HCT116 (cell line): ENCODE measurements at regions not wholly inside any gene's neighbourhood (a gene's known extent, or its start where the extent isn't known, plus 50 kb on each side); places are given as distances from the start of the nearest gene placed in this dataset.

Experiments used
- ATAC-seq: fragments of 200-7000 bp; cut with Tn5 transposase; 2 replicates; pipeline ENCODE4 v1.9.1; 2020; ENCODE audit warnings: mild to moderate bottlenecking, moderate library complexity
- BruUV-seq: library from RNA; stranded (reverse); fragments of 400-500 nt; replicated peaks from 2 replicates; lab custom pipeline; 2021; lab: Mats Ljungman, UMichigan
- CTCF ChIA-PET: fragments of 300-600 bp; sonication (Branson Sonifier 250); formaldehyde crosslinking; loops from one replicate; lab custom pipeline; 2021; ENCODE audit warnings: antibody characterized with exemption; lab: Charles Lee
- POLR2A ChIA-PET: fragments of 300-600, 350-600 bp; sonication (Branson Sonifier 250); formaldehyde crosslinking; loops from one replicate; lab custom pipeline; 2021; ENCODE audit warnings: antibody characterized with exemption; lab: Charles Lee
- RAD21 ChIA-PET, 2 experiments: fragments of 300-600 bp; sonication (Branson Sonifier 250); formaldehyde crosslinking; loops; one replicate each; lab custom pipeline; 2023; ENCODE audit warnings: low total read pairs in 2 of 2; ENCODE audit not compliant: uncharacterized antibody in 2 of 2, unreplicated experiment in 2 of 2, low non-redundant PET in 1 of 2; lab: Charles Lee
- DNase-seq: peaks from one replicate; pipeline ENCODE4 v3.0.0-alpha.2; 2010; ENCODE audit warnings: low read depth, low spot score
- H2AFZ ChIP-seq: fragments of 200-600 bp; shearing (Covaris generic), sonication (generic); 2 replicates; pipeline ENCODE4 v1.6.1; 2017; ENCODE audit warnings: low read depth, mixed run types, mixed read lengths, antibody characterized with exemption, low read length; ENCODE audit not compliant: poor library complexity, severe bottlenecking
- H3K27ac ChIP-seq: 2 replicates; pipeline ENCODE4 v1.5.1; 2012; ENCODE audit warnings: low read depth, low read length
- H3K27me3 ChIP-seq: fragments of 200-600 bp; sonication (generic); 2 replicates; pipeline ENCODE4 v1.6.1; 2016; ENCODE audit warnings: mixed run types, low read length, mixed read lengths; ENCODE audit not compliant: insufficient read depth
- H3K36me3 ChIP-seq, 2 experiments: fragments of 200-500 bp in 1 of 2; fragments of 200-600 bp in 1 of 2; sonication (Bioruptor generic) in 1 of 2; sonication (generic) in 1 of 2; 2 replicates each; pipeline versions ENCODE4 v1.5.1 to v1.6.1; 2014 to 2016; ENCODE audit warnings: low read length in 2 of 2, inconsistent platforms in 1 of 2, mixed read lengths in 1 of 2, mixed run types in 1 of 2; ENCODE audit not compliant: insufficient read depth in 2 of 2, control insufficient read depth in 1 of 2
- H3K4me1 ChIP-seq, 2 experiments: fragments of 200-600 bp in 1 of 2; sonication (generic) in 1 of 2; 2 replicates each; pipeline versions ENCODE4 v1.5.1 to v1.6.1; 2012 to 2017; ENCODE audit warnings: low read length in 2 of 2, inconsistent platforms in 1 of 2, mild to moderate bottlenecking in 1 of 2, mixed read lengths in 1 of 2, mixed run types in 1 of 2, moderate library complexity in 1 of 2; ENCODE audit not compliant: insufficient read depth in 2 of 2, control insufficient read depth in 1 of 2
- H3K4me2 ChIP-seq: fragments of 200-600 bp; sonication (generic); 2 replicates; pipeline ENCODE4 v1.6.1; 2017; ENCODE audit warnings: mixed run types, low read length, mixed read lengths
- H3K4me3 ChIP-seq, 2 experiments: fragments of 200-600 bp in 1 of 2; sonication (generic) in 1 of 2; replicated peaks in 1 of 2; 2 replicates each; pipeline ENCODE4 v1.5.1; 2011 to 2016; ENCODE audit warnings: low read length in 2 of 2, control low read depth in 1 of 2, low read depth in 1 of 2, mild to moderate bottlenecking in 1 of 2, mixed read lengths in 1 of 2, mixed run types in 1 of 2
- H3K79me2 ChIP-seq: fragments of 200-600 bp; sonication (generic); 2 replicates; pipeline ENCODE4 v1.6.1; 2017; ENCODE audit warnings: mild to moderate bottlenecking, mixed run types, low read length, moderate library complexity, mixed read lengths; ENCODE audit not compliant: insufficient read depth
- H3K9ac ChIP-seq: fragments of 200-600 bp; sonication (generic); 2 replicates; pipeline ENCODE4 v1.6.1; 2016; ENCODE audit warnings: low read length, mixed read lengths
- H3K9me2 ChIP-seq: fragments of 200-600 bp; sonication (generic), shearing (Covaris generic); 2 replicates; pipeline ENCODE4 v1.6.1; 2017; ENCODE audit warnings: mixed run types, mild to moderate bottlenecking, moderate library complexity; ENCODE audit not compliant: insufficient read depth
- H3K9me3 ChIP-seq, 2 experiments: fragments of 200-500 bp in 1 of 2; fragments of 200-600 bp in 1 of 2; sonication (Bioruptor generic) in 1 of 2; sonication (generic) in 1 of 2; 2 replicates each; pipeline ENCODE4 v1.6.1; 2014 to 2017; ENCODE audit warnings: low read length in 2 of 2, mixed read lengths in 2 of 2, inconsistent platforms in 1 of 2, low read depth in 1 of 2, mild to moderate bottlenecking in 1 of 2, mixed run types in 1 of 2, moderate library complexity in 1 of 2; ENCODE audit not compliant: control insufficient read depth in 1 of 2, insufficient read depth in 1 of 2
- H4K20me1 ChIP-seq: fragments of 200-600 bp; sonication (generic), shearing (Covaris generic); 2 replicates; pipeline ENCODE4 v1.6.1; 2017; ENCODE audit warnings: mixed run types, mild to moderate bottlenecking, moderate library complexity; ENCODE audit not compliant: insufficient read depth
- CBX3 ChIP-seq: IDR thresholded peaks from 2 replicates; pipeline ENCODE4 v1.6.1; 2012; ENCODE audit warnings: low read depth
- CEBPB ChIP-seq: IDR thresholded peaks from 2 replicates; pipeline ENCODE4 v1.6.1; 2012; ENCODE audit warnings: low read depth
- ELF1 ChIP-seq: IDR thresholded peaks from 2 replicates; pipeline ENCODE4 v1.6.1; 2012; ENCODE audit warnings: low read depth, borderline replicate concordance
- EZH2phosphoT487 ChIP-seq: fragments of 200-600 bp; IDR thresholded peaks from 2 replicates; pipeline ENCODE4 v1.6.1; 2018; ENCODE audit warnings: antibody characterized with exemption, borderline replicate concordance
- FOSL1 ChIP-seq: IDR thresholded peaks from 2 replicates; pipeline ENCODE4 v1.6.1; 2012; ENCODE audit warnings: low read depth
- JUND ChIP-seq: IDR thresholded peaks from 2 replicates; pipeline ENCODE4 v1.6.1; 2012
- SRF ChIP-seq: IDR thresholded peaks from 2 replicates; pipeline ENCODE4 v1.6.1; 2012; ENCODE audit warnings: low read depth
- ZNF274 ChIP-seq: fragments of 200-500 bp; sonication (Bioruptor generic); IDR thresholded peaks from 2 replicates; pipeline ENCODE4 v1.6.1; 2014; ENCODE audit warnings: mild to moderate bottlenecking, low read depth, low read length, inconsistent platforms
- intact Hi-C: fragments of 100-400 bp; cut with micrococcal nuclease; formaldehyde crosslinking; loops from 2 replicates; pipeline ENCODE4 v1.10.0; 2022
- TF ChIP-seq, protein P1 (sequence below): IDR thresholded peaks from 2 replicates; pipeline ENCODE4 v1.6.1; 2012
- TF ChIP-seq, protein P2 (sequence below), 3 experiments: fragments of 200-600 bp in 1 of 3; sonication (generic) in 1 of 3; IDR thresholded peaks in 2 of 3; conservative IDR thresholded peaks in 1 of 3; 2 replicates each; pipeline ENCODE4 v1.5.1; 2012 to 2017; ENCODE audit warnings: low read depth in 2 of 3, low read length in 2 of 3, antibody characterized with exemption in 1 of 3, borderline replicate concordance in 1 of 3, control low read depth in 1 of 3, mild to moderate bottlenecking in 1 of 3, mixed read lengths in 1 of 3, mixed run types in 1 of 3, moderate library complexity in 1 of 3; ENCODE audit not compliant: insufficient read depth in 1 of 3

DNA sequence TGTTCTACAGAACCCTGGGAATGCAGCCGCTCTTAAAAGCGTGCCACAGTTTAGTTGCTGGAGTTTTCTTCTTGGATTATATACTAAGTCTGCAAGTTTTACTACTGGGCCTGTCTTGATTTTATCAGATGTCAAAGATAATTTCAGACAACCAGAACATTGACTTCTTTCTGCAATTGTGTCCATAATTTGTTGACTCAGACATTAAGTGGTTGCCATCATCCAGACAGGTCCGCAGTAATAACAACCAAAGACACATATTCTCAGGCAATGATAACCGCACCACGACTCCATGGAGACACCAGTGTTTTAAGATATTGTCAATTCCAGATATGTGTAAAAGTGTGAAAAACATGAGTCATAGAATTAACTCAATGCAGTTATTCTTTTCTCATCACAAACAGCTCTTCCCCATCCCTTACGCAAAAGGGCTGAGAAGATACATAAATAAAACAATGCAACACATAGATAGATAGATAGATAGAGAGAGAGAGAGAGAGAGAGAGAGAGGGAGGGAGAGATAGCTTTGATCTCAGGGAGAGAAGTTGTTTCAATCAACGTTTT, 90.4 kb upstream of the FMN2 start:
- intact Hi-C loops = no loop called here
- H3K9ac ChIP-seq = no peak overlapping the region
- H3K9me2 ChIP-seq = no peaks in the 10 kb centered on the region
- no peaks in the 10 kb centered on the region for H3K36me3 ChIP-seq
- ChIA-PET POLR2A (no interaction called here), CTCF (no interaction called here), RAD21 (no interaction called here)
- H3K27ac ChIP-seq = no peak overlapping the region
- TF ChIP-seq ZNF274 = no peak
- TF ChIP-seq EZH2phosphoT487 = no peak
- no peak for TF ChIP-seq ELF1
- no peak for TF ChIP-seq JUND
- TF ChIP-seq CEBPB = no peak
- TF ChIP-seq SRF = no peak
- TF ChIP-seq, protein P1, sequence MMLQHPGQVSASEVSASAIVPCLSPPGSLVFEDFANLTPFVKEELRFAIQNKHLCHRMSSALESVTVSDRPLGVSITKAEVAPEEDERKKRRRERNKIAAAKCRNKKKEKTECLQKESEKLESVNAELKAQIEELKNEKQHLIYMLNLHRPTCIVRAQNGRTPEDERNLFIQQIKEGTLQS = no peak
- TF ChIP-seq CBX3 = no peak
- TF ChIP-seq, protein P2, sequence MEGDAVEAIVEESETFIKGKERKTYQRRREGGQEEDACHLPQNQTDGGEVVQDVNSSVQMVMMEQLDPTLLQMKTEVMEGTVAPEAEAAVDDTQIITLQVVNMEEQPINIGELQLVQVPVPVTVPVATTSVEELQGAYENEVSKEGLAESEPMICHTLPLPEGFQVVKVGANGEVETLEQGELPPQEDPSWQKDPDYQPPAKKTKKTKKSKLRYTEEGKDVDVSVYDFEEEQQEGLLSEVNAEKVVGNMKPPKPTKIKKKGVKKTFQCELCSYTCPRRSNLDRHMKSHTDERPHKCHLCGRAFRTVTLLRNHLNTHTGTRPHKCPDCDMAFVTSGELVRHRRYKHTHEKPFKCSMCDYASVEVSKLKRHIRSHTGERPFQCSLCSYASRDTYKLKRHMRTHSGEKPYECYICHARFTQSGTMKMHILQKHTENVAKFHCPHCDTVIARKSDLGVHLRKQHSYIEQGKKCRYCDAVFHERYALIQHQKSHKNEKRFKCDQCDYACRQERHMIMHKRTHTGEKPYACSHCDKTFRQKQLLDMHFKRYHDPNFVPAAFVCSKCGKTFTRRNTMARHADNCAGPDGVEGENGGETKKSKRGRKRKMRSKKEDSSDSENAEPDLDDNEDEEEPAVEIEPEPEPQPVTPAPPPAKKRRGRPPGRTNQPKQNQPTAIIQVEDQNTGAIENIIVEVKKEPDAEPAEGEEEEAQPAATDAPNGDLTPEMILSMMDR (IDR thresholded peaks at IDR 0.05 in 2 of 3, conservative IDR thresholded peaks at IDR 0.05 in 1 of 3; ENCODE audit: borderline replicate concordance in 1 of 3, insufficient read depth in 1 of 3, low read depth in 2 of 3, low read length in 2 of 3) = no peak
- TF ChIP-seq FOSL1 = no peak
- no peaks in the 10 kb centered on the region for H3K79me2 ChIP-seq
- H2AFZ ChIP-seq = no peak overlapping the region
- DNase-seq (no peak), ATAC-seq (no peak)
- no TSS peak for BruUV-seq
- no peak overlapping the region for H3K4me2 ChIP-seq
- no peaks in the 10 kb centered on the region for H4K20me1 ChIP-seq
- peaks cover 0 to 3% of the 10 kb centered on the region in 2 experiments; a peak in 2 of 4 replicates for H3K9me3 ChIP-seq
- H3K4me3 ChIP-seq = no peak overlapping the region
- H3K4me1 ChIP-seq = no peaks in the 10 kb centered on the region
- H3K27me3 ChIP-seq = no peaks in the 10 kb centered on the region
